Upper lobe of left lung (tissue), 6 donors: ENCODE measurements at regions not wholly inside any gene's neighbourhood (a gene's known extent, or its start where the extent isn't known, plus 50 kb on each side); places are given as distances from the start of the nearest gene placed in this dataset.

ENCODE experiments used
- ATAC-seq, 2 donors: fragments of 200-7000 bp; cut with Tn5 transposase; one replicate each; pipeline ENCODE4 v1.9.1; 2022; ENCODE audit warnings: mild to moderate bottlenecking in 2 of 2, moderate library complexity in 2 of 2; ENCODE audit not compliant: low FRiP score in 2 of 2
- DNase-seq, 2 donors: peaks; one replicate each; pipeline ENCODE4 v3.0.0-alpha.2; 2019 to 2020
- H3K27ac ChIP-seq, 4 donors: fragments of 200-600 bp; sonication (generic); one replicate each; pipeline ENCODE4 v1.5.1; 2016 to 2019
- H3K27me3 ChIP-seq, 4 donors: fragments of 200-600 bp; sonication (generic); one replicate each; pipeline ENCODE4 v1.5.1; 2017 to 2019
- H3K36me3 ChIP-seq, 4 donors: fragments of 200-600 bp; sonication (generic); one replicate each; pipeline ENCODE4 v1.5.1; 2016 to 2019
- H3K4me1 ChIP-seq, 4 donors: fragments of 200-600 bp; sonication (generic); one replicate each; pipeline ENCODE4 v1.5.1; 2018 to 2019
- H3K4me3 ChIP-seq, 4 donors: fragments of 200-600 bp; sonication (generic); one replicate each; pipeline ENCODE4 v1.5.1; 2017 to 2019; ENCODE audit warnings: mild to moderate bottlenecking in 2 of 4, moderate library complexity in 1 of 4
- H3K9me3 ChIP-seq, 4 donors: fragments of 200-600 bp; sonication (generic); one replicate each; pipeline ENCODE4 v1.5.1; 2018 to 2019
- CTCF ChIP-seq, 6 experiments: fragments of 450-650 bp in 4 of 6; fragments of 200-600 bp in 2 of 6; sonication (generic) in 2 of 6; IDR thresholded peaks; one replicate each; pipeline ENCODE4 v1.5.1; 2016 to 2019; ENCODE audit warnings: antibody characterized with exemption in 6 of 6
- EP300 ChIP-seq, 4 donors: sonication (generic); formaldehyde crosslinking; IDR thresholded peaks; one replicate each; pipeline ENCODE4 v1.5.1; 2017; ENCODE audit warnings: antibody characterized with exemption in 4 of 4, control low read depth in 2 of 4
- POLR2A ChIP-seq, 4 donors: fragments of 450-650 bp; IDR thresholded peaks; one replicate each; pipeline ENCODE4 v1.5.1; 2016 to 2017; ENCODE audit warnings: antibody characterized with exemption in 4 of 4, mild to moderate bottlenecking in 2 of 4
- POLR2AphosphoS5 ChIP-seq, 2 donors: sonication (generic); formaldehyde crosslinking; IDR thresholded peaks; one replicate each; pipeline ENCODE4 v1.5.1; 2017; ENCODE audit warnings: antibody characterized with exemption in 2 of 2
- WGBS, 2 donors: methylation state at CpG; one replicate each; pipeline ENCODE4 v1.1.5; 2017 to 2018; 5-methylcytosine and 5-hydroxymethylcytosine counted together
- donor health status: DM: no; HTN: no; CAD: no; lungs with moderate emphysema.
- donor health status: DM: no; HTN: yes; CAD: no; lungs with severe emphysema.

- no peaks in the 10 kb centered on the region for H3K27me3 ChIP-seq
- no peak for DNase-seq
- 62 to 72% methylated on average over 6 of the region's 6 CpGs for WGBS, 2 donors
- no peaks in the 10 kb centered on the region for H3K4me1 ChIP-seq
- ATAC-seq: no peak
- H3K27ac ChIP-seq: no peak overlapping the region
- H3K4me3 ChIP-seq: no peak overlapping the region
- no peak for TF ChIP-seq CTCF (IDR thresholded peaks at IDR 0.05)
- TF ChIP-seq POLR2A (IDR thresholded peaks at IDR 0.05): no peak
- no peak for TF ChIP-seq POLR2AphosphoS5 (IDR thresholded peaks at IDR 0.05)
- TF ChIP-seq EP300 (IDR thresholded peaks at IDR 0.05): no peak
- H3K9me3 ChIP-seq: no peaks in the 10 kb centered on the region
- H3K36me3 ChIP-seq: no peaks in the 10 kb centered on the region
Observed at GRCh38 chr13:107252021-107252420, 684.1 kb upstream of the ARGLU1 start.

- no peaks in the 10 kb centered on the region for H3K27me3 ChIP-seq
- H3K4me3 ChIP-seq: no peak overlapping the region
- no peaks in the 10 kb centered on the region for H3K9me3 ChIP-seq
- no peak overlapping the region for H3K27ac ChIP-seq
- no peak for ATAC-seq
- H3K4me1 ChIP-seq: no peaks in the 10 kb centered on the region
- 91 to 93% methylated on average over 4 of the region's 4 CpGs for whole genome bisulfite sequencing, 2 donors
- no peak for DNase-seq
- TF ChIP-seq POLR2AphosphoS5 (IDR thresholded peaks at IDR 0.05) (no peak), POLR2A (IDR thresholded peaks at IDR 0.05) (no peak), EP300 (IDR thresholded peaks at IDR 0.05) (no peak), CTCF (IDR thresholded peaks at IDR 0.05) (no peak)
- no peaks in the 10 kb centered on the region for H3K36me3 ChIP-seq
Observed at GRCh38 chr13:107251341-107251740, 683.4 kb upstream of the ARGLU1 start.

GRCh38 chr13:107250628-107251027, 682.7 kb upstream of the ARGLU1 start:
- Histone ChIP-seq H3K27me3 (no peaks in the 10 kb centered on the region), H3K27ac (no peak overlapping the region), H3K4me3 (no peak overlapping the region), H3K4me1 (no peaks in the 10 kb centered on the region), H3K9me3 (no peaks in the 10 kb centered on the region), H3K36me3 (no peaks in the 10 kb centered on the region)
- no peak for DNase-seq
- no peak for TF ChIP-seq POLR2A (IDR thresholded peaks at IDR 0.05)
- no peak for TF ChIP-seq POLR2AphosphoS5 (IDR thresholded peaks at IDR 0.05)
- TF ChIP-seq EP300 (IDR thresholded peaks at IDR 0.05): no peak
- no peak for TF ChIP-seq CTCF (IDR thresholded peaks at IDR 0.05)
- no peak for ATAC-seq
- 71 to 74% methylated on average over 4 of the region's 4 CpGs for WGBS, 2 donors

- Histone ChIP-seq H3K4me1 (no peaks in the 10 kb centered on the region), H3K4me3 (no peak overlapping the region), H3K27me3 (no peaks in the 10 kb centered on the region), H3K36me3 (no peaks in the 10 kb centered on the region), H3K9me3 (no peaks in the 10 kb centered on the region), H3K27ac (no peak overlapping the region)
- no peak for TF ChIP-seq POLR2AphosphoS5 (IDR thresholded peaks at IDR 0.05)
- no peak for TF ChIP-seq EP300 (IDR thresholded peaks at IDR 0.05)
- no peak for TF ChIP-seq CTCF (IDR thresholded peaks at IDR 0.05)
- no peak for DNase-seq
- WGBS, 2 donors: 81 to 83% methylated on average over 2 of the region's 2 CpGs
- ATAC-seq: no peak
Observed at GRCh38 chr13:107244241-107244640, 676.3 kb upstream of the ARGLU1 start.

- DNase-seq (no peak), ATAC-seq (no peak)
- WGBS, 2 donors: 67 to 73% methylated on average over 6 of the region's 6 CpGs
- TF ChIP-seq CTCF (IDR thresholded peaks at IDR 0.05) (no peak), POLR2A (IDR thresholded peaks at IDR 0.05) (no peak), POLR2AphosphoS5 (IDR thresholded peaks at IDR 0.05) (no peak), EP300 (IDR thresholded peaks at IDR 0.05) (no peak)
- Histone ChIP-seq H3K4me3 (no peak overlapping the region), H3K36me3 (no peaks in the 10 kb centered on the region), H3K9me3 (no peaks in the 10 kb centered on the region), H3K27ac (no peak overlapping the region), H3K4me1 (no peaks in the 10 kb centered on the region), H3K27me3 (no peaks in the 10 kb centered on the region)
Observed at GRCh38 chr13:107242138-107242537, 674.2 kb upstream of the ARGLU1 start.
